ENCODE measurements at regions not wholly inside any gene's neighbourhood (a gene's known extent, or its start where the extent isn't known, plus 50 kb on each side); places are given as distances from the start of the nearest gene placed in this dataset.

DNA sequence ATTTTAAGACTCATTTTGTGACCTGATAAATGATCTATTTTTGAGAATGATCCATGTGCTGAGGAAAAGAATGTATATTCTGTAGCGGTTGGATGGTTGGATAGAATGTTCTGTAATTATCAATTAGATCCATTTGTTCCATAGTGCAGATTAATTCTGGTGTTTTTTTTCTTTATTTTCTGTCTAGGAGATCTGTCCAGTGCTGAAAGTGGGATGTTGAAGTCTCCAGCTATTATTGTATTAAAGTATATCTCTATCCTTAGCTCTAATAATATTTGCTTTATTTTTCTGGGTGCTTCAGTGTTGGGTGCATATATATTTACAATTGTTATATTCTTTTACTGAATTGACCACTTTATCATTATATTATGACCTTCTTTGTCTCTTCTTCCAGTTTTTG is 1344.9 kb upstream of the TENM3 start:
- no peak for DNase-seq (ENCODE audit: low read depth in 2 of 2)

DNA sequence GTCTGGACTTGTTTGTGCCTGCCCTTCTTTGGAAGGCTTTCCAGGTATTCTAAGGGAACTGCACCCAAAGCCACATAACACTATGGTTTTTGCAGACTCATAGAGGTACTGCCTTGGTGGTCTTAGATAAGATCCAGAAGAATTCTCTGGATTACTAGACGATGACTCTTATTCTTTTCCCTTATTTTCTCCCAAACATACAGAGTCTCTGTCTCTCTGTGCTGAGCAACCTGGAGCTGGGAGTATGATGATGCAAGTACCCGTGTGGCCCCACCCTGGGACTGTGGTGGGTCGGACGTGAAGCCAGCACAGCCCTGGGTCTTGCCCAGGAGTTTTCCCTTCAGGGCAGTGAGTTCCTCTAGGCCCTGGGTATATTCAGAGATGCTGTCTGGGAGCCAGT is 1342.4 kb upstream of the TENM3 start:
- DNase-seq (ENCODE audit: low read depth in 2 of 2), result no peak

DNA sequence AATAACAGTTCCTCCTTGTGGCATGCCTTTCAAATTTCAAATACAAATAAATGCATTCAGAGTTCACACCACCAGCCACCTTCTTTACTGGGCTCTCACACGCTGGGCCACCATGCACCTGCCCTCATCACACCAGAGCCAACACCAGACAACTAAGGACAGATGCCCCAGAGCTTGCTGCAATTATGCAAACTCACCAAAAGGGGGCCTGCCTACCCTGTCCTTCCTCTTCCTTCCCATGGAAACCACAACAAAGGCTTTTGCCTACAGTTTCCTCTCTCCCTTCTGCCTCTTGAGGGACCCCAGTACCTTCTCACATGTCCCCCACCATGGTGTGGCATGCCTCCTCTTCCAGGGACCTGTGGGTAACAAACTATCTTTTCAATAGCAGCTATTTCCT is 1333.9 kb upstream of the TENM3 start:
- DNase-seq (ENCODE audit: low read depth in 2 of 2), result no peak

DNA sequence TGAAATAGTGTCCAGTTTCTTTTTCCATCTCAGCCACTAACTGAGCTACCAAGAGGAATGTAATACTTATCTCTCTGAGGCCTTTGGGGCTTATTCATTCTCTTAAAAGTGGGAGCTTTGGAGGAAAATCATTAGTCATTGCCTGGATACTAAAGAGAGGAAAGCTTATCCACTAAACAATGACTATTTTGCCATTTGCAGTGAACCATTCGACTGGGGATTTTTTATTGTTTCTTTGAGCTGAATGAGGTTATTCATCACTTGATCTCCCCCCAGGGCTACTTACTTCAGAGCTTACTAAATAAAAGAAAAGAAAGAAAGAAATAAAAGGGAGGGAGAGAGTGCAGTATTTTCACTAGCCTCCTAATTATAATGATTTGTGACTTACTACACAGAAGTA is 1329.5 kb upstream of the TENM3 start:
- no peak for DNase-seq (ENCODE audit: low read depth in 2 of 2)

DNA sequence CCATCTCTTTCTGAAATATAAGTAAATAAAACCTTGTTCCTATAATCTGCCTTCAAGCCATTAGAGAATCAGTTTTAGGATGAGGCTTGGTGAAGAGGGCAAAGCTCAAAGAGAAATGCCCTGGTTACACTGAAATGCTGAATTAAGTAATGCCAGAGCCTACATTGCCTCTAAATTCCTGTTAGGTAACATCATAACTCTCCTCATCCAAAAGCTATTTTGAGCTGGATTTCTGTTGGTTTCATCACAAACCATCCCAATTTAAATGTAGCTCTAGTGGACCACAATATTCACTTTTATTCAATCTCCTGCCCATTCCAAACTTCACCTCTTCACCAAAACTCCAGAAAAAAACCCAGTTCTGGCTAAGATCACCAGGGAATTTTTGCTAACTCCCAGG is 1319.7 kb upstream of the TENM3 start:
- DNase-seq (ENCODE audit: low read depth in 2 of 2), result no peak

DNA sequence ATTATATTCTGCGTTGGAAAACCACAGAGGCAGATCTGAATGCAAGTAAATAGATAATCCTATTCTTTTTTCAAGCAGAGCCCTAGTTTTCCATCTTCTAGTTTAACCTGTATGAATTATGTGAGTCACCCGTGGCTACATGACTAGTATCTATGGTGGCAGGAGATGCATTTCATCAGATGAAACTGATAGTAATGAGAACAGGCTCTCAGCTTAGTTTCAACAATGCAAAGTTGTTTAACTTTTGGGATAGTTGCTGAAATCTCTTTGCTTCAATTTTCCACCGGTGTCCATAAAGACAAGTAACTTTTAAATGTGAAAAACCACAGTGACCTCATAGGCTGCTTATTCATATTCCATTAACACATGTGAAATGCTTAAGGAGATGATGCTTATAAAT is 1317.4 kb upstream of the TENM3 start:
- DNase-seq (ENCODE audit: low read depth in 2 of 2), result no peak

DNA sequence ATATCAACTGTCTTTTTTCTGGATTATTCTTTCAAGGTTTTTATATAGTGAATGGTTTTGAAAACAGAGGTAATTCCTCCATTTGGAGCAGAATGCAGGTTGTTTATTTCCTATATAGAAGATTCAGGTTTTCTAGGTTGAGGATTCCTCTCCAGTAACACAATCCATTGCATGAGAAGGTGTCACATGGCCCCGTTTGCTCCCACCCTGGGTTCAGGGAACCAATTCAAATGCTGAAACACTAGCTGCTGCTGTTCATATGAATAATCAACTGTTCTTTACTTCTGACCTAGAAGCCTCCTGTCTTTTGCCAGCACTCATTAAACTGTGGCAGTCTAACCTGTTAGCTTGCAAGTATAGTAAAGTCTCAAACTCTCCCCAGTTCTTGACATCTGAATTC is 1316.9 kb upstream of the TENM3 start:
- no peak for DNase-seq (ENCODE audit: low read depth in 2 of 2)

DNA sequence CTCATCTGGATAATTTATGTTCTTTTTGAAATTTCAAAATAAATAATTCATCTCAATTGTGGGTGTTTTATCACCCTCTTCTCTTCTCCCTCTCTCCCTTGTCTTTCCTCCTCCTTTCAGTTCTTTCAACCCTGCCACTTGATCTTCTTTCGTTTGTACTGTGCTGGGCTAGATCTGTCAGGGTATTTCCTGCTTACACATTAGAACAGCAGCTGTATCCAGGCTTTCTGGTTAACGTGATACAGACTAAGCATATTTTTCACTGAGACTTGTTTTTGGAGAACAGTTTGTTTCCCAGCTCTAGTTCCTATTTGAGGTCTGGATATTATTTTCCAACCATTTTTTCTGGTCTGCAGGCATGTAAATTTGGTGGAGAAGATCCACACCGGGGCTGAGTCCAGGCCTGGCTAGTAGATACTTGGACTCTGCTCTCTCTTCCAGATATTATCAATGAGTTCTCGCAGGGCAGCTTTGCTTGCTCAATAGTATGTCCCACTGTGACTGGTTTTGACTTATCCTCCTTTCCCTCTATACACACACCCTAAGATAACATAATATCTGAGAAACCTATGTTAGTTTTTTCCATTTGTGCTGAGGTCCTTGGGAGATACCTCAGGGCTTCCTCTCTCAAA is 1310.7 kb upstream of the TENM3 start:
- no peak for DNase-seq (ENCODE audit: low read depth in 2 of 2)

DNA sequence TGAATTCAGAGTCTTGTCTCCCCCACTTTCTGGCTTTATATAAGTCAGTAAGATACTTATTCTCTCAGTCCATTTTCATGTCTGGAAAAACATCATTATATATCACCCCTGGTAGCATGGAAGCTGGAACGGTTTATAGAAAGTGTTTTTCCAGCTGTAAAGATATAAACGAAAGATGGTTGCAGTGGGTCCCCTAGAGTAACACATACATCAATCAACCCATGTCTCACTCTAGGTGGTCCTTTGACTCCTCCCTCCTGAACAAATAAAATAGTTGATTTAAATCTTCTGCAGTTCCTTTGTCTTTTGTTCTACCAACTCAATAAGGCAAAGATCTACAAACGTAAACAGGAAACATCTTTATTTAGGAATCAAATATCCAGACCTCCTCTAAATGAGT is 1306.1 kb upstream of the TENM3 start:
- no peak for DNase-seq (ENCODE audit: low read depth in 2 of 2)

DNA sequence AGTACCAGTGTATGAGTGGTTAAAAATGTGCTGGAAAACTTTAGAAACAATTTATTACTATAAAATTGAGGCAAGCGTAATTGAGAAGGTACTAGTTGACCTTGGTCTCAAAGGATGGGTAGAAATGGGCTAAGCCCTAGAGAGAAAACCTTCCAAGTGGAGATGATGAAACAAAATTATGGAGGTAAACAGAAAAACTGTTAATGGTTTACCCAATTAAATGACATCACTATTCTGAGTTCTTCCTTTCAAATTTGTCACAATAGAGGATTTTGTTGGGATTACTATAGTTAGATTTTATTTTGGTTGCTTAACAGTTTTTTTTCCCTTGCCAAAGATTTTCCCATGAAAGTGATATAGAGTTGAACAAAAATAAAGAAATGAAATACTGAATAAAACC is 1302.5 kb upstream of the TENM3 start:
- DNase-seq (ENCODE audit: low read depth in 2 of 2), result no peak

DNA sequence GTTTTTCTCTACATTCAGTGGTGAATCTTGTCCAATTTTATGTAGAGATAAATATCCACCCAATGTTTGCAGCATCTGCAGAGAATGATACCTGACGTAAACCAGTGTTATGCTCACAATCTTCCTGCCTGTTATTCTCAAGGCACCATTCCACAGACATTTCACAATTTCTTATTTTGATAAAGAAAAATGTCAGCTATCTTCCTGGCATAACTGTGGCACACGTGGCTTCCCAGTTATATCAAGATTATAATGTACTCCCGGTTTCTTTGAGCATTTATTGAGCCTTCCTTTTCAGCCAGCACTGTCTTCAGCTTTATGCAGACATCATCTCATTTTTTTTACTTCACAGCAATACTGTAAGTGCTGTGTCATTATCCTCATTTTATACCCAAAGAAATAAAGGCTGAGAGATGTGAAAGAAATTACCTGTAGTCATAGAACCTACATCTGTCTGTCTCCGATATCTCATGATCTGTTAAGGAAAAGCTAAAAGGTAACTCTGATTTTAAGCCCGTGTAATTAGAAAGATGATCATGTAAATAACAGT is 1300.8 kb upstream of the TENM3 start:
- DNase-seq (ENCODE audit: low read depth in 2 of 2), result no peak

DNA sequence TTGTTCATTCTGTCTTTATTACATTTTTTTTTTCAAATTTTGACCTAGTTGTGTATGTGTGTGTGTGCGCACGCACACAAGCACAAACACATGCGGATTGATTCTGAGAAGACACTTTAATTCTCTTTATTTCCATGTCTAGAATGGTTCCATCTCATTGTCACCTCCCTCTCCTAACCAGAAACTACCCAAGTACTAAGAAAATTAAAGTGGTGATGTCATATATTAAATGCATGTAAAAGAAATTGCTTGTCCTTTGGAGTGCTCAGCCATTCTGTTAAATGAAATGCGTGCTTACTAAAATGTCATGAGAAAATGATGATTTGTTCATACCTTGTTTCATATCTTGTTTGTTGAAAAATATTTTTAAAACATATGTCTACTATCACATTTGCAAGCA is 1297.0 kb upstream of the TENM3 start:
- no peak for DNase-seq (ENCODE audit: low read depth in 2 of 2)

DNA sequence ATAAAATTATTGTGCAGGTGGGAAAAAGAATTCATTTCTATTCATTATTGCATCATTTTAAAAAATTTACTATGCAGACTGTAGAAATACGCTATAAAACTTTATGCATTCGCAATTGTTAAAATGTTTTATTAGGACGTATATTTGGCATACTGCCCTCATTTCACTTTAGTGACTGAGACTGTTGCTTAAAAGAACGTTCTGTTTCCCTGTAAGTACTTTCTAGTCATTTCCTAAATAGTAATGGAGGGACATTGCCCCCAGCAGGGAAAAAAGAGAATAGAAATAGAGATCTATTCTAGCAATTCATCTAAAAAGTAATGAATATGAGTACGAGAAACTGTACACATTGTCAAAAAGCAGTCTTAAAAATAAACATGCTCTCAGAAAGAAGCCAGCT is 1295.8 kb upstream of the TENM3 start:
- no peak for DNase-seq (ENCODE audit: low read depth in 2 of 2)

DNA sequence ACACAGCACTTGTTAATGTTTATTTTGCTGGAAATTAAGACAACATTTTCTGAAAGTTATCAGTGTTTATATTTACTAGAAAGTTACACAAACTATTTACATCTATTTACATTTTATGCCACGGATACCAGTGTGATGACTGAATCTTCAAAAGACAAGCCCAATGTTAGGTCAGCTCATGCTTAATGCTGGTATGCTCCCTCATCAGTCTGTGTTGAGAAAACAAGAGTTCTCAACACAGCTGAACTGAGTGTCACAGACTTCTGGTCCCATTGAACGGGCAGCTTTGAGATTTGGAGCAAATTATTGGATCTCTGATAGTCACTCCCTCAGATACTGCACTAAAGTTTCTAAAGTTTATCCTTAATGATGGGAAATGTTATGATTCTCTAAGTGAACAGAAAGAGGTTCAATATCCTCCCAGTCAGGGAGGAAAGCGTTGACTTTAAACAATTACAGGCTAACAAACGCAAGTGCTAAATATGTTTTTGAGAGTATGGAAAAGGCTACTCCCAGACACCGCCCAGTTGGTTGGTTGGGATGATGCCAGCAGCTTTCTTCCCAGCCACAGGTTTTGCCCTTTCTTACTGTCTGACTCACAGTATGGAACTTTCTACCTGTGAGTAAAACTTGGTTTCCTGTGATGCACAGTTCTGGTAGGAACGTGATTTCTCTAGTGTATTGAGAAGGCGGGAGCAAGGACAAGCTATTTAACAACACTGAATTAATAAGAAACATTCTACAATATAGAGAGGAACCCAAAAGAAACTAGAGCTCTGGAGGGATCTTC is 1293.6 kb upstream of the TENM3 start:
- DNase-seq (ENCODE audit: low read depth in 2 of 2), result no peak

DNA sequence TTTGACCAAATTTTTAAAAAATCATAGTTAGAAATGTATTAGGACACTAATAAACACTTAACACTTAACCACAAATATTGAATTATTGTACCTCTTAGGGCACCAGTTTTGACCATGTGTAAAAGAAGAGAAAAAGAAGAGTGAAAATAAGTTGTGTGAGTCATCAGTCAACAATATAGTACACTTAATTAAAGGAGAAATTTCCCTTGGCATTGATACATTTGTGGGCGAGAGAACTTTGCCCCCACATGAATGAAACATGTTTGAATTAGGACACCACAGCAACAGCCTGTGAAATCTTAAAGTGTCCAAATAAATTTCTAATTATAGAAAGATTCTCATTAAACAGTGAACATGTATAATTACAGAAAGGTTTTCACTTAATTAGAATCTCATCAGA is 1292.8 kb upstream of the TENM3 start:
- no peak for DNase-seq (ENCODE audit: low read depth in 2 of 2)

DNA sequence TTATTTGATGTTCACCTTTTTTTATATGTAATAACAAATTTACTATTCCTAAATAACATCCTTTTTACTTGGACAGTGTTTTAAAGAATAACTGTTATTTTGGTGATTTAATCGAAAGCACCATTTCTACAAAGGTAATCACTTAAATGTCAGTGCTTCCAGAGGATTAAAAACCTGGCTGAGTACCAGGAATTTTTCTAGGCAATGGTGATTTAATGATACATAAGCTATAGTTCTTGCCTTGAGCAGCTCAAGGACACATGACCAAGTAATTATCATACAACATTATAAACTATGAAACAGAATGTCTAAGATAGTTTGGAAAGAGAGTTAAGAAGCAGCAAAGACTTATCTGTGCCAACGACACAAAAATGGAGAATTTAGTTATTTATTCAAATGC is 1291.9 kb upstream of the TENM3 start:
- DNase-seq (ENCODE audit: low read depth in 2 of 2), result no peak

DNA sequence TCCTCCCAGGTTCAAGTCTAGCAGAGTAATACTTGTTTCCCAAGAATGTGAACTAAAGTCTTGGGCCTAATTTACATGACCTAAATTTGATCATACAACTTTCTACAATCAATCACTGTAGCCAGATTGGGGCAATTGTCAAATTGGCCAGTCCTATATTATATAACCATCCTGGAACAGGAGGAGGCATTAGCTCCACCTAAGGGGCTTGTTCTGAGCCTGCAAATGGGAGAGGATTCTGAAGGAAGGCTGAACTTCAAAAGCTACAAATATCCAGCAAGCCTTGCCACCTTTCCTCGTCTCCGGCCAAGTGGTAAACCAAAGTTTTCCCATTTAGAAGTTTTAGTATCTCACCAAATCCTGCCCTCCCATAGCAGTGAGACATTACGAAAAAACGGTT is 1289.6 kb upstream of the TENM3 start:
- DNase-seq (ENCODE audit: low read depth in 2 of 2), result no peak

DNA sequence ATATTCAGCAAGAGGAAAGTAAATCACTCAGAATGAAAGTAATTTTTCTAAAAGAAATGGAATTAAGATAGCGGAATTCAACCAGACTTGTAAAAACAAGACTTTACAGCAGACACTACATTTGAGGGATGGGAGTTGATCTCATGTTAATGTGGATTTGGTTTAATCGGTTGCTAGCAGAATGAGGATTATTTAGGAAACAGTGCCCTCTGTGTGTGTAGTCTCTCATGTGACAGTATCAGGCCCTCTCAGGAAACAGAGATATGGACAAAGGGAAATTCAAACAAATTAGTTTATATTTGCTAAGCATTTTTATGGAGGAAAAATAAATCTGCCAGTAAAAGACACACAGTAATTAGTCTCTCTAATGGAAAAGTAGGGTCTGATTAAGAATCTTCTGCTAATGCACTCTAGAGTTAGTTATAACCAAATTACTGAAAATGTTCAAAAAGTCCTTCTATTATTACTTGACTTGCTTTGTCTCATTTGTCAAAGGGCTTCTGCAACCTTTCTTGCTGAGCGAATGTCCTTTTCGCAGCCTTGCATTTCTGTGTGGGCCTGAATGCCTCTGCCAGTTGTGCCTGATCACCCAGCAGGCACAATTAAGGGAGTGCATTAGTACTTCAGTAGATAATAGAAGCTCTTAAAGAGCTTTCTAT is 1282.3 kb upstream of the TENM3 start:
- DNase-seq (ENCODE audit: low read depth in 2 of 2), result no peak

DNA sequence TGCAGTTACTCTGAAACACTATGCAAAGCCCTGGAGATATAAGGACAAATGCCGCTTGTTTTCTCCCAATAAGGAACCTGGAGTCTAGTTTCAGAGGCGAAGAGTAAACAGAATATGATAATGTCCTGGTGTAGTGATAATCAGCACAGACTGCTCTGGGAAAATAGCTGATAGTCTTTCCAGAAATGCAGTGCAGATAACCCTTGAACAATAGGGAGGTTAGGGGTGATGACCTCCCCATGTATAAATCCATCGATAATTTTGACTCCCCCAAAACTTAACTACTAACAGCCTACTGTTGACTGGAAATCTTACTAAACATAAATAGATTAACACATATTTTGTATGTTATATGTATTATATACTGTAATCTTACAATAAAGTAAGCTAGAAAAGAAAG is 1280.9 kb upstream of the TENM3 start:
- DNase-seq (ENCODE audit: low read depth in 2 of 2), result no peak

DNA sequence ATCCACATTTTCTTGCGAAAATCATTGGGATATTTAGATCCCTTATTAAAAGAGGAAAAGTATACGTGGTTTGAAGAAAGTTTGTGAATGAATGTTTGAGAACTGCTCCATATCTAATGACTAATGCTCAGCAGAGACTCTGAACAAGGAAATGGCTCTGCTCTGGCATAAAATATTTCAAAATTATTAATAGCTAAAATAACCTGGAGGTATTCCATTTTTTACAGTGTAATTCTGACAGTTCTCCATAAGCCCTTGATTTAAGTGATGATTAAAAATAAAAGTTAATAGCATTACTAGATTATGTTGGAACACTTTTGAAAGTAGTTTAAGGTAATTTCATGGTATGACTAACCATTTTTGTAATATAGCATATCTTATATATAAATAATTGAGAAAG is 1276.9 kb upstream of the TENM3 start:
- no peak for DNase-seq (ENCODE audit: low read depth in 2 of 2)

DNA sequence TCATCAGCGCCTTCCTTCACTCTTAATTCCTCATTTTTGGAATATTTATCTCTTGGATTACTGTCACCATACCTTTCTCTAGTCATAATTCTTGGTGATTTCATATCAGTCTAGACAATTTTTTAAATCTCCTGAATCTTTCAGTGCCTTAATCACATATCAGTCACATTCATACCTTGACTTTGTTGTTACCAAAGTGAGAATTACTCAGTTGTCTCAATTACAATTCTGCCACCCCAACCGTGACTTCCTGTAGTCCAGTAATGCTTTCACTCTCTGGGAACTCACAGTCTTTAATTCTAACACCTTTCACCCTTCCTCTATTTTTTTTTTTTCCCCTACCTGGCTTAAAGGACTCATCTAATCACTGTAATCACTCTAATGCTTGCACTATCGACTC is 1275.3 kb upstream of the TENM3 start:
- DNase-seq (ENCODE audit: low read depth in 2 of 2), result no peak

DNA sequence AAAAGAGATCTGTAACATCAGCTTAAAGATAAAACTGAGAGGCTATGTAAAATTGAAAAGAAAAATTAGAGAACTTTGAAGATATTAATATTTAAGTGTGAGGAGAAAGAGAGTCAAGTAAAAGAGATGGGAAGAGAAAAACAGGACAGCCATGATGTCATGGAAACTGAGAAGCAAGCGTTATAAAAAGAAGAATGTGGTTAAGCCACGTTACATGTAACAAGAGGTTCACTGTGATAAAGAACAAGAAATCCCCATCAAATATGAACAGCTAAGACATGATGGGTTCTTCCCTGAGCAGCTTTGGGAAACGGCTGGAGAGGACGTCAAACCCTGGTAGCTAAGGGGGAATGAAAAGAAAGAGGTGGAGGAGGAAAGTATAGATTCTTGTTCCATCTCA is 1269.3 kb upstream of the TENM3 start:
- no peak for DNase-seq (ENCODE audit: low read depth in 2 of 2)

DNA sequence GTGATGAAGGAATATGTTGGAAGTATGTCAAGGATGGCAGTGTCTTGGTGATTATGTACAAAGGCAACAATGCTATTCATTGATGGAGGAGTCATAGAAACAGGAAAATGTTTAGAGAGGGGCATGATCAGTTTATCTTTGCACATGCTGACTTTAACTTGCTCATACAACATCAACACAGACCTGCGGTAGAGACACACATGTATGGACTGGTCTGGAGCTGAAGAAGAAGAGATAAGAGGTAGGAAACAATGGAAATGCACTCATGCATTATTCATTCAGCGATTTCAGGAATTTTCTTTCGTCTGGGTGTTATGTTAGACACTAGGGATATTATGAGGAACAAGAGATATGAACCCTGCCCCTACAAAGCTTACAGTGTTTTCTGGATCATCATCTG is 1252.3 kb upstream of the TENM3 start:
- DNase-seq (ENCODE audit: low read depth in 2 of 2), result no peak
